OCI-LY3 (cell line): ENCODE measurements at regions not wholly inside any gene's neighbourhood (a gene's known extent, or its start where the extent isn't known, plus 50 kb on each side); places are given as distances from the start of the nearest gene placed in this dataset.

Experiments
- H2AFZ ChIP-seq: fragments of 200-600, 300-600 bp; shearing (Covaris generic); 2 replicates; pipeline ENCODE4 v1.6.0; 2014; ENCODE audit warnings: antibody characterized with exemption, low read depth, low read length
- H3K27ac ChIP-seq: fragments of 200-600, 300-600 bp; sonication (generic); 2 replicates; pipeline ENCODE4 v1.5.1; 2014; ENCODE audit warnings: mild to moderate bottlenecking, low read length, moderate library complexity, mixed read lengths
- H3K27me3 ChIP-seq: fragments of 200-600, 300-600 bp; sonication (generic); 2 replicates; pipeline ENCODE4 v1.6.1; 2014; ENCODE audit warnings: low read depth, low read length, mixed read lengths
- H3K36me3 ChIP-seq: fragments of 200-600, 300-600 bp; sonication (generic); replicated peaks from 2 replicates; pipeline ENCODE3; 2014; ENCODE audit warnings: low read depth, low read length, mixed read lengths
- H3K4me1 ChIP-seq: fragments of 300-600, 200-600 bp; sonication (generic); 2 replicates; pipeline ENCODE4 v1.6.1; 2014; ENCODE audit warnings: low read length, mixed read lengths
- H3K4me2 ChIP-seq: fragments of 200-600, 300-600 bp; sonication (generic); 2 replicates; pipeline ENCODE4 v1.6.1; 2014; ENCODE audit warnings: low read length, mixed read lengths
- H3K4me3 ChIP-seq: fragments of 300-600, 200-600 bp; sonication (generic); 2 replicates; pipeline ENCODE4 v1.5.1; 2014; ENCODE audit warnings: antibody characterized with exemption, mild to moderate bottlenecking, low read length, moderate library complexity
- H3K79me2 ChIP-seq: fragments of 300-600, 200-600 bp; shearing (Covaris generic); 2 replicates; pipeline ENCODE4 v1.6.1; 2014; ENCODE audit warnings: mild to moderate bottlenecking, low read length, mixed read lengths
- H3K9ac ChIP-seq: fragments of 300-600, 200-600 bp; shearing (Covaris generic); 2 replicates; pipeline ENCODE4 v1.6.0; 2014; ENCODE audit warnings: mild to moderate bottlenecking, low read length, moderate library complexity
- H3K9me3 ChIP-seq: fragments of 200-600, 300-600 bp; shearing (Covaris generic); 2 replicates; pipeline ENCODE4 v1.6.1; 2014; ENCODE audit warnings: low read length, mixed read lengths; ENCODE audit not compliant: insufficient read depth
- H4K20me1 ChIP-seq: fragments of 200-600, 300-600 bp; sonication (generic); 2 replicates; pipeline ENCODE4 v1.6.1; 2016; ENCODE audit warnings: low read length, mixed read lengths; ENCODE audit not compliant: insufficient read depth
- CTCF ChIP-seq: fragments of 200-600, 300-600 bp; sonication (generic); IDR thresholded peaks from 2 replicates; pipeline ENCODE4 v1.5.1; 2014; ENCODE audit warnings: antibody characterized with exemption, low read length, low read depth
- EZH2phosphoT487 ChIP-seq: fragments of 200-600 bp; shearing (Covaris generic); IDR thresholded peaks from 2 replicates; pipeline ENCODE4 v1.6.1; 2018; ENCODE audit warnings: antibody characterized with exemption, mixed run types, low read depth

- Histone ChIP-seq H2AFZ (no peak overlapping the region), H3K9me3 (no peaks in the 10 kb centered on the region), H3K79me2 (no peaks in the 10 kb centered on the region), H3K4me3 (no peak overlapping the region), H3K4me1 (peaks cover 12% of the 10 kb centered on the region), H3K27me3 (no peaks in the 10 kb centered on the region), H3K4me2 (no peak overlapping the region), H3K36me3 (no peaks in the 10 kb centered on the region), H3K27ac (no peak overlapping the region), H3K9ac (no peak overlapping the region), H4K20me1 (no peaks in the 10 kb centered on the region)
- no peak for TF ChIP-seq CTCF
- TF ChIP-seq EZH2phosphoT487 = no peak
Observed at GRCh38 chr7:15998617-15999016, 312.1 kb upstream of the MEOX2 start.

GRCh38 chr7:15995027-15995426 is 308.5 kb upstream of the MEOX2 start:
- H3K27ac ChIP-seq = no peak overlapping the region
- H2AFZ ChIP-seq = no peak overlapping the region
- no peaks in the 10 kb centered on the region for H3K9me3 ChIP-seq
- no peaks in the 10 kb centered on the region for H3K36me3 ChIP-seq
- no peaks in the 10 kb centered on the region for H3K79me2 ChIP-seq
- H3K4me1 ChIP-seq = no peaks in the 10 kb centered on the region
- no peak overlapping the region for H3K9ac ChIP-seq
- no peak overlapping the region for H3K4me3 ChIP-seq
- no peak overlapping the region for H3K4me2 ChIP-seq
- H3K27me3 ChIP-seq = no peaks in the 10 kb centered on the region
- H4K20me1 ChIP-seq = no peaks in the 10 kb centered on the region
- no peak for TF ChIP-seq EZH2phosphoT487
- no peak for TF ChIP-seq CTCF

GRCh38 chr7:15989194-15989593 is 302.7 kb upstream of the MEOX2 start:
- Histone ChIP-seq H4K20me1 (no peaks in the 10 kb centered on the region), H3K9ac (no peak overlapping the region), H3K4me3 (no peak overlapping the region), H3K4me2 (no peak overlapping the region), H3K27me3 (no peaks in the 10 kb centered on the region), H2AFZ (no peak overlapping the region), H3K9me3 (no peaks in the 10 kb centered on the region), H3K4me1 (no peaks in the 10 kb centered on the region), H3K79me2 (no peaks in the 10 kb centered on the region), H3K36me3 (no peaks in the 10 kb centered on the region), H3K27ac (no peak overlapping the region)
- TF ChIP-seq CTCF (no peak), EZH2phosphoT487 (no peak)

GRCh38 chr7:15985587-15986384 is 299.3 kb upstream of the MEOX2 start:
- Histone ChIP-seq H3K9ac (no peak overlapping the region), H3K4me2 (no peak overlapping the region), H4K20me1 (no peaks in the 10 kb centered on the region), H3K4me1 (no peaks in the 10 kb centered on the region), H3K79me2 (no peaks in the 10 kb centered on the region), H3K27me3 (no peaks in the 10 kb centered on the region), H3K36me3 (no peaks in the 10 kb centered on the region), H2AFZ (no peak overlapping the region), H3K9me3 (no peaks in the 10 kb centered on the region), H3K4me3 (no peak overlapping the region), H3K27ac (no peak overlapping the region)
- TF ChIP-seq EZH2phosphoT487 = no peak
- no peak for TF ChIP-seq CTCF
